ENCODE measurements at regions not wholly inside any gene's neighbourhood (a gene's known extent, or its start where the extent isn't known, plus 50 kb on each side); places are given as distances from the start of the nearest gene placed in this dataset.

DNA sequence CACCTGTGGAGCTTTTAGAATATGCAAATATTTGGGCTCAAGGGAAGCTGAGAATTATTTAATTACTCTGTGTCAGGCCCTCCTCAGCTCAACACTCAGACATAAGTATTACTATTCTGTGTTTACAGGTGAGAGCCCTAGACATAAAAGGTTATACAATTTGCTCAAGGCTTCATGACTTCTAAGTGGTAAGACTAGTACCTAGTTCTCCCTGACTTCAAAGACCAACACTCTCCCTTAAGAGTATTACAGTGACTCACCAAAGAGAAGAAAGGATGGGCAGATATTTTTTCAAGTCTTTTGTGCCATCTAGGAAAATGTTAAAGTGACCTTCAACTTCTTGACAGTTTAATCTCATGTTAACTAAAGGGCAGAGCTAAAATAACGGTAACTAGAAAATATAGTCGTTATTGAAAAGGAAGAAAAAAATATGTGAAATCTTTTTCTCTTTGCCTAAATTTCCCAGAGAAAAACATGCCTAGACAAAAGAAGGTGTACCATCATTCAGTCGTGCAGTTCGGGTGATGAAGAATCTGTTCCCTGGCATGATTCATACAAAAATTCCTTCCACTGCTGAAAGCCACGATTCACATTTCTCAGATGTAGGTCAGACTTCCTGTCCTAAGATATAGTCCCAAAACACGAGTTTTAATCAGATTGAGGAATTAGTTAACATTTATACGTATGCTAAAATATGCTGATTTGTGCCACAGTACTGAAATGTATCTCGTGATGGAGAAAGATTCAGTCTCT, 849.1 kb upstream of the API5 start:
- H3K36me3 ChIP-seq (ENCODE audit: insufficient read depth, low read length): no peaks in the 10 kb centered on the region
- DNase-seq: no peak
- ChIA-PET CTCF (ENCODE audit: partially characterized antibody) (no interaction called here), POLR2A (ENCODE audit: partially characterized antibody) (no interaction called here)
- no peaks in the 10 kb centered on the region for H3K4me1 ChIP-seq (ENCODE audit: insufficient read depth, low read length)
- Mint-ChIP-seq H3K4me1 (no peaks in the 10 kb centered on the region), H3K9me3 (peaks cover 2 to 18% (median 9%) of the 10 kb centered on the region in 8 donors), H3K36me3 (peaks cover 0 to 3% of the 10 kb centered on the region in 2 donors), H3K27ac (no peak overlapping the region), H3K27me3 (no peaks in the 10 kb centered on the region), H3K4me3 (no peak overlapping the region)
- no peak overlapping the region for H3K27ac ChIP-seq (ENCODE audit: low read depth, low read length)
- H3K9me3 ChIP-seq (ENCODE audit: control insufficient read depth in 1 of 2, low read length in 2 of 2): no peaks in the 10 kb centered on the region
- H3K4me3 ChIP-seq (ENCODE audit: low read length in 2 of 2): no peak overlapping the region
- intact Hi-C loops (cut with micrococcal nuclease): no loop called here
- H3K27me3 ChIP-seq (ENCODE audit: insufficient read depth, low read length): no peaks in the 10 kb centered on the region

DNA sequence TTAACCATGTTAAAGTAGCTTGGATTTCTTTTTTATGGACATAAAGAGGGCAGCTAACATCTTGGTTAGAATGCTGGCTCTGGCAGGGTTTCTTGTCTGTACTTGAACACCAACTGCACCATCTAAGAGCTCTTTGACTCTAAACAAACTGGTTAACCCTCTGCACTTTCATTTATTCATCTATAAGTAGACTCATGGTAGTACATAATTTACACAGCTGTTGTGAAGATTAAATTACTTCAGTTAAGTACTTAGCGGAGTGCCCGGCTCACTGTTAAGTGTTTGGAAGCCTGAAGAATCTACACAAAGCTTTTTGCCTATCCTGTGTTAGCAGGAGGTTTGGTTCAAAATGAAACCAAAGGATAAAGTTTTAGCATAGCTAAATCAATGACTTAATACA, 846.2 kb upstream of the API5 start:
- Mint-ChIP-seq H3K36me3 (peaks cover 0 to 3% of the 10 kb centered on the region in 2 donors), H3K27me3 (no peaks in the 10 kb centered on the region), H3K27ac (no peak overlapping the region), H3K4me3 (no peak overlapping the region), H3K9me3 (peaks cover 2 to 18% (median 8%) of the 10 kb centered on the region in 8 donors), H3K4me1 (no peaks in the 10 kb centered on the region)
- Histone ChIP-seq H3K4me3 (ENCODE audit: low read length in 2 of 2) (no peak overlapping the region), H3K9me3 (ENCODE audit: control insufficient read depth in 1 of 2, low read length in 2 of 2) (no peaks in the 10 kb centered on the region), H3K36me3 (ENCODE audit: insufficient read depth, low read length) (no peaks in the 10 kb centered on the region), H3K4me1 (ENCODE audit: insufficient read depth, low read length) (no peaks in the 10 kb centered on the region), H3K27ac (ENCODE audit: low read depth, low read length) (no peak overlapping the region), H3K27me3 (ENCODE audit: insufficient read depth, low read length) (no peaks in the 10 kb centered on the region)
- ChIA-PET POLR2A (ENCODE audit: partially characterized antibody) (no interaction called here), CTCF (ENCODE audit: partially characterized antibody) (no interaction called here)
- intact Hi-C loops (cut with micrococcal nuclease): no loop called here
- DNase-seq: no peak

DNA sequence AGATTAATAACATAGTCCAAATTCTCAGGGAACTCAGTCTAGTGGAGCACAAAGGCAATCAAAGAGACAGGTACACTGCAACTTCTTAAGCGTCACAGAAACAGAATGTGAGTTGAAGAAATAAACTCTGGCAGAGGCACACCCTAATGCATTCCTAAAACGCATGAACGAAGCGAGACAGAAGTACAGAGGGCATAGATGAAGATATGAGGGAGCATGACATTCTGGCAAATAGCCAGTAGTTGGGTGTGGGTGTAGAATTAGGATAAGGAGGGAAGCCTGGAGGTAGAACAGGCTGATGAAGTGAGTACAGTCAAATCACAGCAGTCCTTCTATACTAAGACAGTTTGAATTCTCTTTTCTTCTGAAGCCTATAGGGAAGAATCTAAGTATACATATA, 838.7 kb upstream of the API5 start:
- Mint-ChIP-seq H3K9me3 (peaks cover 2 to 19% (median 9%) of the 10 kb centered on the region in 8 donors), H3K27ac (no peak overlapping the region), H3K4me1 (no peaks in the 10 kb centered on the region), H3K27me3 (no peaks in the 10 kb centered on the region), H3K4me3 (no peak overlapping the region), H3K36me3 (no peaks in the 10 kb centered on the region)
- H3K4me3 ChIP-seq (ENCODE audit: low read length in 2 of 2): no peak overlapping the region
- no peaks in the 10 kb centered on the region for H3K36me3 ChIP-seq (ENCODE audit: insufficient read depth, low read length)
- no peak for DNase-seq
- no peaks in the 10 kb centered on the region for H3K4me1 ChIP-seq (ENCODE audit: insufficient read depth, low read length)
- no peaks in the 10 kb centered on the region for H3K27me3 ChIP-seq (ENCODE audit: insufficient read depth, low read length)
- intact Hi-C loops (cut with micrococcal nuclease): no loop called here
- ChIA-PET POLR2A (ENCODE audit: partially characterized antibody) (no interaction called here), CTCF (ENCODE audit: partially characterized antibody) (no interaction called here)
- no peak overlapping the region for H3K27ac ChIP-seq (ENCODE audit: low read depth, low read length)
- H3K9me3 ChIP-seq (ENCODE audit: control insufficient read depth in 1 of 2, low read length in 2 of 2): peaks cover 0 to 4% of the 10 kb centered on the region in 2 donors

DNA sequence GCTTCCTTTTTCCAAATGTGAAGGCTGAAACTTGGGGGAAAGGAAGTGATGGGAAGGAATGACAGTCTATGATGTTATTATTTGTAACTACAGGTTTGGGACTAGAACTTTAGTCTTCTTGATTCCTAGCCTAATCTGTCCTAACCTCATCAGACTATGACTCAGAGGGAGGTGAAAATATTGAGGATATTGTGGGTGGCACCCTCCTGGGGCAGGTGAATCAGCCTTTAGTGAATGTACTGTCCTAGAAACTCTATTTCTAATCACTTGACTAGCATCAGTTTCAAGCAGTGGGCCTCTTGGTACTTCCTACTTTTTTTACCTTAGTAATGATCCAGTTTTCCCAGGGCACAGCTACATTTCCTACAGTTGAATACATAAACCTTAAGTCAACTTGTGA, 829.0 kb upstream of the API5 start:
- Histone ChIP-seq H3K4me3 (ENCODE audit: low read length in 2 of 2) (no peak overlapping the region), H3K27ac (ENCODE audit: low read depth, low read length) (no peak overlapping the region), H3K27me3 (ENCODE audit: insufficient read depth, low read length) (no peaks in the 10 kb centered on the region), H3K4me1 (ENCODE audit: insufficient read depth, low read length) (no peaks in the 10 kb centered on the region), H3K9me3 (ENCODE audit: control insufficient read depth in 1 of 2, low read length in 2 of 2) (no peaks in the 10 kb centered on the region), H3K36me3 (ENCODE audit: insufficient read depth, low read length) (no peaks in the 10 kb centered on the region)
- H3K27ac Mint-ChIP-seq: no peak overlapping the region
- DNase-seq: no peak
- ChIA-PET POLR2A (ENCODE audit: partially characterized antibody) (no interaction called here), CTCF (ENCODE audit: partially characterized antibody) (no interaction called here)
- H3K27me3 Mint-ChIP-seq: no peaks in the 10 kb centered on the region
- H3K4me3 Mint-ChIP-seq: no peak overlapping the region
- intact Hi-C loops (cut with micrococcal nuclease): no loop called here
- peaks cover 2 to 42% (median 29%) of the 10 kb centered on the region in 8 donors for H3K9me3 Mint-ChIP-seq
- no peaks in the 10 kb centered on the region for H3K4me1 Mint-ChIP-seq
- H3K36me3 Mint-ChIP-seq: no peaks in the 10 kb centered on the region

DNA sequence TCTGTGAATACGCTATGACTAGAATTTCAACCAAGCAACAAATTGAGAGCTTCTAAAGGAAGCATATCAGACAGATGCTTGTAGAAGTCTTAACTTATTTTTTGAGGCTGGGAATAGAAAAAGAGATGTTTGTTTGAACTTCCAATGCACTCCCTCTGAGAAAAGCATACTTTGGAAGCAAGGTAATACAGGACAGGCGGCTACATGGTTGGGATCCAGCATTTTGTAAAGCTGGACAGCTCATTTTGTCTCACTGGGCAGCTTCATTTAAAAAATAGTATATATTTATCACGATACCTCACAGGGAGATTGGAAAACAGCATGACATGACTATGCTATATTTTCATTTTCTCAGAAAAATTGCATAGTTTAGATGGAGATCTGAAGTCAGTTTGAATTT, 821.3 kb upstream of the API5 start:
- Mint-ChIP-seq H3K4me3 (no peak overlapping the region), H3K27me3 (no peaks in the 10 kb centered on the region), H3K9me3 (peaks cover 2 to 18% (median 12%) of the 10 kb centered on the region in 8 donors), H3K36me3 (no peaks in the 10 kb centered on the region), H3K4me1 (no peaks in the 10 kb centered on the region), H3K27ac (no peak overlapping the region)
- Histone ChIP-seq H3K27me3 (ENCODE audit: insufficient read depth, low read length) (no peaks in the 10 kb centered on the region), H3K27ac (ENCODE audit: low read depth, low read length) (no peak overlapping the region), H3K36me3 (ENCODE audit: insufficient read depth, low read length) (no peaks in the 10 kb centered on the region), H3K4me1 (ENCODE audit: insufficient read depth, low read length) (no peaks in the 10 kb centered on the region), H3K4me3 (ENCODE audit: low read length in 2 of 2) (no peak overlapping the region), H3K9me3 (ENCODE audit: control insufficient read depth in 1 of 2, low read length in 2 of 2) (no peaks in the 10 kb centered on the region)
- CTCF ChIA-PET (ENCODE audit: partially characterized antibody): no interaction called here
- no peak for DNase-seq
- POLR2A ChIA-PET (ENCODE audit: partially characterized antibody): no interaction called here
- intact Hi-C loops (cut with micrococcal nuclease): no loop called here

DNA sequence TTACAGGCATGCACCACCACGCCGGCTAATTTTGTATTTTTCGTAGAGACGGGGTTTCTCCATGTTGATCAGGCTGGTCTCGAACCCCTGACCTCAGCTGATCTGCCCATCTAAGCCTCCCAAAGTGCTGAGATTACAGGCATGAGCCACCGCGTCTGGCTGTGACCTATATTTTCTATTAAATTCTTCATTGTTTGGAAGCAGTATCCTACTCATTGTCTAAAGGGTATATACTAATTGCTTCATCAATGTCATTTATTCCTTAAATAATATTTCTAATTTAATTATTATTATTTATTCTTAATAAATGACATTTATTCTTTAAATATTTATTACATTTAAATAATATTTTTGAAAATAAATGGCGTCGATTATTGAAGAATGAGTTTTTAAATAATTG, 817.3 kb upstream of the API5 start:
- no peak overlapping the region for H3K4me3 Mint-ChIP-seq
- intact Hi-C loops (cut with micrococcal nuclease): no loop called here
- H3K36me3 ChIP-seq (ENCODE audit: insufficient read depth, low read length): no peaks in the 10 kb centered on the region
- H3K4me1 Mint-ChIP-seq: no peaks in the 10 kb centered on the region
- no peak overlapping the region for H3K27ac ChIP-seq (ENCODE audit: low read depth, low read length)
- POLR2A ChIA-PET (ENCODE audit: partially characterized antibody): no interaction called here
- no peaks in the 10 kb centered on the region for H3K27me3 Mint-ChIP-seq
- H3K36me3 Mint-ChIP-seq: no peaks in the 10 kb centered on the region
- peaks cover 0 to 13% (median 5%) of the 10 kb centered on the region in 8 donors for H3K9me3 Mint-ChIP-seq
- H3K27ac Mint-ChIP-seq: no peak overlapping the region
- CTCF ChIA-PET (ENCODE audit: partially characterized antibody): no interaction called here
- H3K9me3 ChIP-seq (ENCODE audit: control insufficient read depth in 1 of 2, low read length in 2 of 2): no peaks in the 10 kb centered on the region
- no peaks in the 10 kb centered on the region for H3K27me3 ChIP-seq (ENCODE audit: insufficient read depth, low read length)
- no peak for DNase-seq
- H3K4me1 ChIP-seq (ENCODE audit: insufficient read depth, low read length): no peaks in the 10 kb centered on the region
- H3K4me3 ChIP-seq (ENCODE audit: low read length in 2 of 2): no peak overlapping the region

DNA sequence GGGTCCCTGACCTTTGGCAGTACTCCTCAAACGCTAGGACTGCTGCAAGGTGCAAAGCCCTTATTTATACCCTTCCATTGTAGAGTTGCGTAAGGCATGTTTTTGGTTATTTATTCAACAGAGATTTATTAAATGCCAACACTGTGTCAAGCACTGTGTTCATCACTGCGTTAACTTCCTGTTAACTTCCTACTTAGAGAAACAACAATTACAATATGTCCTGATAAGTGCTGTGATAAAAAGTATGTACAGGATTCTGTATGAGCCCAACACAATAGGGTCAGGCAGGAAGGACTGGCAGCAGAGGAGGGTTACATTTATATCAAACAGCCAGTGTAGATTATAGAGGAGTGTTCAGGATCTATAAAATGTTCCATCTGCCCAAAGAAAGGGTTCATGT, 812.8 kb upstream of the API5 start:
- H3K36me3 Mint-ChIP-seq: no peaks in the 10 kb centered on the region
- intact Hi-C loops (cut with micrococcal nuclease): no loop called here
- CTCF ChIA-PET (ENCODE audit: partially characterized antibody): no interaction called here

DNA sequence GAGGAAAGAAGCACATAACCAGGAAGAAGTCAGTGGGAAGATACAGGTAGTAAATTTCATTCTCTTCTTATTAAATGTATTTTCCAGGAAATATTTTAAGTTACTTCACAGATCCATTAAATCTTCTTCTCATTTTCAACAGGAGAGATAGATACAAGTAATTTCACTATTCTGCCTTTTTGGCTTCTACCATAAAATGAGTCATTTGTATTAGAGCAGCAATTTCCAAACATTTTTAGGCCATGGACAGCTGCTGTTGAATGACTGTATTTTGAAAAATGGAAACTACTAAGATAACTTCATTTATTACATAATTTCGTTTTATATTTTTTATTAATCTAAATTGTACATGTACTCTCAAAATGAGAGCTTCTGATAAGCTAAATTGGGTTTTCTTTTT, 809.6 kb upstream of the API5 start:
- no peaks in the 10 kb centered on the region for H3K36me3 ChIP-seq (ENCODE audit: insufficient read depth, low read length)
- H3K9me3 Mint-ChIP-seq: peaks cover 0 to 14% (median 8%) of the 10 kb centered on the region in 8 donors
- no peak overlapping the region for H3K27ac Mint-ChIP-seq
- intact Hi-C loops (cut with micrococcal nuclease): no loop called here
- no peaks in the 10 kb centered on the region for H3K27me3 ChIP-seq (ENCODE audit: insufficient read depth, low read length)
- no peaks in the 10 kb centered on the region for H3K27me3 Mint-ChIP-seq
- no peaks in the 10 kb centered on the region for H3K4me1 ChIP-seq (ENCODE audit: insufficient read depth, low read length)
- H3K4me1 Mint-ChIP-seq: no peaks in the 10 kb centered on the region
- DNase-seq: no peak
- no peaks in the 10 kb centered on the region for H3K36me3 Mint-ChIP-seq
- no peak overlapping the region for H3K4me3 ChIP-seq (ENCODE audit: low read length in 2 of 2)
- POLR2A ChIA-PET (ENCODE audit: partially characterized antibody): no interaction called here
- no peak overlapping the region for H3K27ac ChIP-seq (ENCODE audit: low read depth, low read length)
- no peaks in the 10 kb centered on the region for H3K9me3 ChIP-seq (ENCODE audit: control insufficient read depth in 1 of 2, low read length in 2 of 2)
- CTCF ChIA-PET (ENCODE audit: partially characterized antibody): no interaction called here
- H3K4me3 Mint-ChIP-seq: no peak overlapping the region

More for the DNA sequence above, 812.8 kb upstream of the API5 start:
- H3K9me3 Mint-ChIP-seq: peaks cover 0 to 10% (median 5%) of the 10 kb centered on the region in 8 donors
- DNase-seq: no peak
- Histone ChIP-seq H3K4me3 (ENCODE audit: low read length in 2 of 2) (no peak overlapping the region), H3K36me3 (ENCODE audit: insufficient read depth, low read length) (no peaks in the 10 kb centered on the region), H3K27ac (ENCODE audit: low read depth, low read length) (no peak overlapping the region), H3K9me3 (ENCODE audit: control insufficient read depth in 1 of 2, low read length in 2 of 2) (no peaks in the 10 kb centered on the region), H3K4me1 (ENCODE audit: insufficient read depth, low read length) (no peaks in the 10 kb centered on the region), H3K27me3 (ENCODE audit: insufficient read depth, low read length) (no peaks in the 10 kb centered on the region)
- no peaks in the 10 kb centered on the region for H3K27me3 Mint-ChIP-seq
- no peaks in the 10 kb centered on the region for H3K4me1 Mint-ChIP-seq
- no peak overlapping the region for H3K4me3 Mint-ChIP-seq
- POLR2A ChIA-PET (ENCODE audit: partially characterized antibody): no interaction called here
- no peak overlapping the region for H3K27ac Mint-ChIP-seq
